Smooth muscle cell (in vitro differentiated cells): ENCODE measurements at regions not wholly inside any gene's neighbourhood (a gene's known extent, or its start where the extent isn't known, plus 50 kb on each side); places are given as distances from the start of the nearest gene placed in this dataset.

Source experiments
- DNase-seq: peaks from one replicate; lab custom pipeline; 2025; ENCODE audit not compliant: unreplicated experiment; lab: John Stamatoyannopoulos, UW
- H2AFZ ChIP-seq: fragments of 200-600 bp; sonication (generic); 2 replicates; pipeline ENCODE4 v1.6.0; 2016; ENCODE audit warnings: antibody characterized with exemption, low read depth, mild to moderate bottlenecking
- H3F3A ChIP-seq: fragments of 200-600 bp; sonication (generic); 2 replicates; pipeline ENCODE4 v1.6.0; 2017; ENCODE audit warnings: antibody characterized with exemption, low read depth
- H3K27ac ChIP-seq: fragments of 200-600 bp; sonication (generic); 2 replicates; pipeline ENCODE4 v1.5.1; 2016; ENCODE audit warnings: low read depth, mild to moderate bottlenecking
- H3K27me3 ChIP-seq: fragments of 200-600 bp; sonication (generic); 2 replicates; pipeline ENCODE4 v1.6.1; 2016; ENCODE audit warnings: low read depth, mild to moderate bottlenecking
- H3K36me3 ChIP-seq: fragments of 200-600 bp; sonication (generic); 2 replicates; pipeline ENCODE4 v1.5.1; 2016; ENCODE audit warnings: low read depth
- H3K4me1 ChIP-seq: fragments of 200-600 bp; sonication (generic); 2 replicates; pipeline ENCODE4 v1.5.1; 2016; ENCODE audit warnings: low read depth
- H3K4me2 ChIP-seq: fragments of 200-600 bp; sonication (generic); 2 replicates; pipeline ENCODE4 v1.6.0; 2016; ENCODE audit warnings: mild to moderate bottlenecking
- H3K4me3 ChIP-seq: fragments of 200-600 bp; sonication (generic); 2 replicates; pipeline ENCODE4 v1.5.1; 2016; ENCODE audit warnings: mild to moderate bottlenecking
- H3K79me2 ChIP-seq: fragments of 200-600 bp; sonication (generic); 2 replicates; pipeline ENCODE4 v1.6.0; 2016; ENCODE audit warnings: low read depth, mild to moderate bottlenecking
- H3K9ac ChIP-seq: fragments of 200-600 bp; sonication (generic); 2 replicates; pipeline ENCODE4 v1.6.0; 2016; ENCODE audit warnings: low read depth
- H3K9me3 ChIP-seq: fragments of 200-600 bp; sonication (generic); replicated peaks from 2 replicates; pipeline ENCODE4 v1.5.1; 2016; ENCODE audit warnings: low read depth
- H4K20me1 ChIP-seq: fragments of 200-600 bp; sonication (generic); 2 replicates; pipeline ENCODE4 v1.6.0; 2016; ENCODE audit warnings: low read depth
- WGBS: methylation state at CpG from one replicate; pipeline ENCODE4 v1.1.7; 2016; ENCODE audit warnings: low lambda C conversion rate; 5-methylcytosine and 5-hydroxymethylcytosine counted together
- TF ChIP-seq, protein P1 (sequence below): fragments of 200-600 bp; sonication (generic); IDR thresholded peaks from 2 replicates; pipeline ENCODE4 v1.5.1; 2017; ENCODE audit warnings: borderline replicate concordance, mild to moderate bottlenecking, antibody characterized with exemption; ENCODE audit not compliant: insufficient read depth, poor library complexity, severe bottlenecking

DNA sequence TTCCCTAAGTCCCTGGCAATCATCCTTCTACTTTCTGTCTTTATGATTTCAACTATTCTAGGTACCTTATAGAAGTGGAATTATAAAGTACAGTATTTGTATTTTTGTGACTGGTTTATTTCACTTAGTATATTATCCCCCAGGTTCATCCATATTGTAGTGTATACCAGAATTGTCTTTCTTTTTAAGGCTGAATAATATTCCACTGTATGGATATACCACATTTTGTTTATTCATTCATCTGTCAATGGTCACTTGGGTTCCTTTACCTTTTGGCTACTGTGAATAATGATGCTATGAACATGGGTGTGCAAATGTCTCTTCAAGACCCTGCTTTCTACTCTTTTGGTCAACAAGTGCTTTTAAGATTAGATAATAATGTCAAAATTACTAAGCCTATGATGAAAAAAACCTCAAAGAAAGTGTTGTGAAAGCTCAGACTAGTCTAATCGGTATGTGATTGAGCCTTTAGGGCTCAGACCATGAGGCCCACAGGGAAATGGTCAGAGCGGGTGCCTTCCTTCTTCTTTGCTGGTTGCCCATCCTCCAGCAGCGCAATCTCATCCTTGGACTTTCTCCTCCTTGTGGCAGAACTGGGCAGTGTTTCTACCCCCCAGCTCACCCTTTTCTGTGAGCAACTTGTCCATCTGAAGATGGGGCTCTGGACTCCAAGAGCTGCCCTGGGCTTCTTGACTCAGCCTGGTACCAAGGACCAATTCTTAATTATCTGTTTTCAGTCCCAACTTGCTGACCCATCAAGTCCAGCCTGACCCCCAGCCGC, 105.4 kb downstream of the TTC8 start:
- TF ChIP-seq, protein P1, sequence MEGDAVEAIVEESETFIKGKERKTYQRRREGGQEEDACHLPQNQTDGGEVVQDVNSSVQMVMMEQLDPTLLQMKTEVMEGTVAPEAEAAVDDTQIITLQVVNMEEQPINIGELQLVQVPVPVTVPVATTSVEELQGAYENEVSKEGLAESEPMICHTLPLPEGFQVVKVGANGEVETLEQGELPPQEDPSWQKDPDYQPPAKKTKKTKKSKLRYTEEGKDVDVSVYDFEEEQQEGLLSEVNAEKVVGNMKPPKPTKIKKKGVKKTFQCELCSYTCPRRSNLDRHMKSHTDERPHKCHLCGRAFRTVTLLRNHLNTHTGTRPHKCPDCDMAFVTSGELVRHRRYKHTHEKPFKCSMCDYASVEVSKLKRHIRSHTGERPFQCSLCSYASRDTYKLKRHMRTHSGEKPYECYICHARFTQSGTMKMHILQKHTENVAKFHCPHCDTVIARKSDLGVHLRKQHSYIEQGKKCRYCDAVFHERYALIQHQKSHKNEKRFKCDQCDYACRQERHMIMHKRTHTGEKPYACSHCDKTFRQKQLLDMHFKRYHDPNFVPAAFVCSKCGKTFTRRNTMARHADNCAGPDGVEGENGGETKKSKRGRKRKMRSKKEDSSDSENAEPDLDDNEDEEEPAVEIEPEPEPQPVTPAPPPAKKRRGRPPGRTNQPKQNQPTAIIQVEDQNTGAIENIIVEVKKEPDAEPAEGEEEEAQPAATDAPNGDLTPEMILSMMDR: no peak
- no peaks in the 10 kb centered on the region for H3K79me2 ChIP-seq
- no peaks in the 10 kb centered on the region for H3K36me3 ChIP-seq
- no peaks in the 10 kb centered on the region for H3K9me3 ChIP-seq
- no peak overlapping the region for H3K4me2 ChIP-seq
- H3K4me1 ChIP-seq: no peaks in the 10 kb centered on the region
- 77% methylated on average over 4 of the region's 4 CpGs for WGBS
- no peak overlapping the region for H3K27ac ChIP-seq
- no peak overlapping the region for H2AFZ ChIP-seq
- H3K4me3 ChIP-seq: no peak overlapping the region
- no peak overlapping the region for H3K9ac ChIP-seq
- H3F3A ChIP-seq: no peaks in the 10 kb centered on the region
- H4K20me1 ChIP-seq: no peaks in the 10 kb centered on the region
- H3K27me3 ChIP-seq: no peaks in the 10 kb centered on the region
- DNase-seq: no peak

DNA sequence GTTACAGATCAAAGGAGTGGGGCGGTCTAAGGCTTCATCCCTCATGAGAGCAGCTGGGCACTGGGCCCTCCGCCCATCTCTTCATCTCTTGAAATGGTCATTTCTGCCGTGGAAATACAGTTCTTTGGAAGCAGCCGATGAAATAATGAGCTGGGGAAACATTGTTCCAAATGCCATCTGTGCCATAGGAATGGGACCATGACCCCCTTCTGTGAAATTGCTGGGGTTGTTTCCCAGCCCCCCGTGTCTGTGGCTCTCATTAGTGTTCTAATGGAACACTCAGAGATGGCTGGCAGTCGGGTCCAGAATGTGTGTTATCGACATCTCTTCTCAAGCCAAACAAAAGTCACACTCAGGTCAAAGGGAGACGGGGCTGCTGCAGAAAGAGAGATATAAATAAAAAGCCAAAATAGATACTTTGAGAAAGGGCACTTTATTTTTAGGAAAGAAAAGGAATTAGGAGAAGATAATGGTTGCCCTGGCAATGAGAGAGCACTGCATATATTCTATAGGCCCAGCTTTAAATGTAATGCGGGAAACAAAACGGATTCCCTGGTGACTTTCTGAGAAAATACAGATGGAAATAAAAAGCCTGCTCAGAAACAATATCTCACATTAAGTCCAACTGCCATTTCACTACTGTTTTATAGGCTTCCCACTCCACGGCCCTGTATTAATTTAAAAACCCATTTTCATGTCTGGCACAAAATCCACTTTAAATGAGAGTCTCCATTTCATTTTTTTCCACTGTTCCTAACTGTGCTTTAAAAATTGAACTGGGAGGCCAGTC, 107.1 kb downstream of the TTC8 start:
- H3K4me3 ChIP-seq: no peak overlapping the region
- no peaks in the 10 kb centered on the region for H3K79me2 ChIP-seq
- H3K9ac ChIP-seq: no peak overlapping the region
- 87% methylated on average over 11 of the region's 11 CpGs for WGBS
- H3F3A ChIP-seq: no peaks in the 10 kb centered on the region
- no peak for DNase-seq
- TF ChIP-seq, protein P1: no peak
- H3K4me2 ChIP-seq: no peak overlapping the region
- H4K20me1 ChIP-seq: no peaks in the 10 kb centered on the region
- no peak overlapping the region for H2AFZ ChIP-seq
- H3K27ac ChIP-seq: no peak overlapping the region
- no peaks in the 10 kb centered on the region for H3K27me3 ChIP-seq
- no peaks in the 10 kb centered on the region for H3K36me3 ChIP-seq
- H3K9me3 ChIP-seq: no peaks in the 10 kb centered on the region
- no peaks in the 10 kb centered on the region for H3K4me1 ChIP-seq

DNA sequence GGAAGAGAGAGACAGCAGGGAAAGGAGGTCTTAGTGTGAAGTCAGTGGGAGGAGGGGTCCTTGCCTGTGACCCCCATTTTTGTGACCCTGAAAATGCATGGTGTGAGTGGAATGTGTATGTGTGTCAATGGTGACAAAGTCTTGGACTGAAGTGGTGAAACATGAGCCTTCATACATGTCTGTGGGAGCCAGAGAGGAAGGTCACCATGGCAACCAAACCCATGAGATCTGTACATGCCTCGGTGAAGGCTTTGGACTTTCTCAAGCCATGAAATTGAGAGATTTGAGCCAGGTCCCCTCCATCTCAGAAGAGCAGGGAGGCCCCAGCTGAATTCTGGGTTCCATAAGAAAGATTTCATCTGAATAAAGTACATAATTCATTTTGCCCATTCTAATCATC, 108.7 kb downstream of the TTC8 start:
- no peaks in the 10 kb centered on the region for H3F3A ChIP-seq
- no peak overlapping the region for H3K9ac ChIP-seq
- H3K36me3 ChIP-seq: no peaks in the 10 kb centered on the region
- no peak overlapping the region for H3K4me2 ChIP-seq
- no peak for DNase-seq
- H3K27ac ChIP-seq: no peak overlapping the region
- H2AFZ ChIP-seq: no peak overlapping the region
- H3K79me2 ChIP-seq: no peaks in the 10 kb centered on the region
- H4K20me1 ChIP-seq: no peaks in the 10 kb centered on the region
- H3K9me3 ChIP-seq: no peaks in the 10 kb centered on the region
- TF ChIP-seq, protein P1: no peak
- 73% methylated on average over 1 of the region's 1 CpG for WGBS
- H3K4me1 ChIP-seq: no peaks in the 10 kb centered on the region
- H3K4me3 ChIP-seq: no peak overlapping the region
- H3K27me3 ChIP-seq: no peaks in the 10 kb centered on the region
